K562 (cell line): ENCODE measurements at regions not wholly inside any gene's neighbourhood (a gene's known extent, or its start where the extent isn't known, plus 50 kb on each side); places are given as distances from the start of the nearest gene placed in this dataset.

Experiments
- ATAC-seq: fragments of 200-7000 bp; cut with Tn5 transposase; 3 replicates; pipeline ENCODE4 v1.9.1; 2020; ENCODE audit warnings: moderate library complexity
- BruUV-seq: library from RNA; stranded (reverse); fragments of 400-500 nt; replicated peaks from 2 replicates; lab custom pipeline; 2021; lab: Mats Ljungman, UMichigan
- CTCF ChIA-PET: fragments of 300-600 bp; formaldehyde crosslinking; extraction: SDS; loops from one replicate; lab custom pipeline; 2021; ENCODE audit warnings: low intra/inter-chr PET ratio; lab: Yijun Ruan, JAX
- POLR2A ChIA-PET: fragments of 300-600, 350-650 bp; sonication (Branson Sonifier 250); formaldehyde crosslinking; extraction: SDS; loops from one replicate; lab custom pipeline; 2021; ENCODE audit warnings: antibody characterized with exemption, inconsistent platforms; lab: Yijun Ruan, JAX
- DNase-seq, 4 experiments: peaks; one replicate each; pipeline versions ENCODE4 v3.0.0 to v3.0.0-alpha.2; 2011 to 2018; ENCODE audit warnings: low spot score in 3 of 4, mixed read lengths in 3 of 4; ENCODE audit errors: extremely low read depth in 1 of 4
- FAIRE-seq: peaks from 2 replicates; lab custom pipeline; 2011; peaks lifted over from hg19 to GRCh38; lab: Jason Lieb, UNC
- H2AFZ ChIP-seq: 2 replicates; pipeline ENCODE4 v1.6.0; 2011; ENCODE audit warnings: low read depth, low read length, control low read depth, inconsistent platforms
- H3K27ac ChIP-seq: fragments of 200-600 bp; 3 replicates; pipeline ENCODE4 v1.8.0; 2011; ENCODE audit warnings: low read depth, mild to moderate bottlenecking, control low read depth, inconsistent platforms, low read length, moderate library complexity, mixed read lengths; ENCODE audit errors: extremely low read depth
- H3K27me3 ChIP-seq, 2 experiments: fragments of 300-600 bp in 1 of 2; 2 replicates in 1 of 2; 3 replicates in 1 of 2; pipeline versions ENCODE4 v1.6.0 to v1.8.0; 2011; ENCODE audit warnings: inconsistent platforms in 2 of 2, low read length in 2 of 2, mild to moderate bottlenecking in 1 of 2, mixed read lengths in 1 of 2, moderate library complexity in 1 of 2; ENCODE audit not compliant: control insufficient read depth in 2 of 2, insufficient read depth in 2 of 2
- H3K36me3 ChIP-seq: fragments of 300-600 bp; 3 replicates; pipeline ENCODE4 v1.8.0; 2011; ENCODE audit warnings: mild to moderate bottlenecking, low read length, inconsistent platforms; ENCODE audit not compliant: control insufficient read depth, insufficient read depth
- H3K4me1 ChIP-seq, 2 experiments: fragments of 200-600 bp in 1 of 2; replicated peaks in 1 of 2; 2 replicates in 1 of 2; 3 replicates in 1 of 2; pipeline versions ENCODE4 v1.5.1 to v1.8.0; 2011; ENCODE audit warnings: inconsistent platforms in 2 of 2, low read length in 2 of 2, mild to moderate bottlenecking in 1 of 2, mixed read lengths in 1 of 2, moderate library complexity in 1 of 2; ENCODE audit not compliant: control insufficient read depth in 2 of 2, insufficient read depth in 2 of 2
- H3K4me2 ChIP-seq: 2 replicates; pipeline ENCODE4 v1.6.1; 2011; ENCODE audit warnings: low read length, control low read depth, inconsistent platforms, mixed read lengths; ENCODE audit not compliant: insufficient read depth
- H3K4me3 ChIP-seq: fragments of 200-600 bp; sonication (generic), shearing (Covaris generic); 2 replicates; pipeline ENCODE4 v1.5.1; 2016; ENCODE audit warnings: control low read depth, inconsistent platforms
- H3K79me2 ChIP-seq: fragments of 200-600 bp; 3 replicates; pipeline ENCODE4 v1.8.0; 2011; ENCODE audit warnings: low read length, inconsistent platforms; ENCODE audit not compliant: control insufficient read depth, insufficient read depth
- H3K9ac ChIP-seq, 2 experiments: 2 replicates each; pipeline versions ENCODE4 v1.6.0 to v1.6.1; 2011; ENCODE audit warnings: low read depth in 2 of 2, low read length in 2 of 2, control low read depth in 1 of 2, inconsistent platforms in 1 of 2, mild to moderate bottlenecking in 1 of 2, mixed read lengths in 1 of 2; ENCODE audit not compliant: insufficient read depth in 1 of 2
- H3K9me1 ChIP-seq: one replicate; pipeline ENCODE4 v1.6.0; 2011; ENCODE audit warnings: inconsistent platforms, mild to moderate bottlenecking, low read length, moderate library complexity; ENCODE audit not compliant: control insufficient read depth, insufficient read depth
- H3K9me3 ChIP-seq: replicated peaks from 2 replicates; pipeline ENCODE4 v1.5.1; 2011; ENCODE audit warnings: low read depth, low read length, inconsistent platforms; ENCODE audit not compliant: control insufficient read depth, insufficient read depth
- H4K20me1 ChIP-seq: replicated peaks from 2 replicates; pipeline ENCODE4 v1.6.1; 2011; ENCODE audit warnings: low read length, inconsistent platforms, mixed read lengths; ENCODE audit not compliant: control insufficient read depth, insufficient read depth
- CSDE1 ChIP-seq, 2 experiments: fragments of 450-650 bp; IDR thresholded peaks; 2 replicates each; pipeline ENCODE4 v1.6.1; 2016; ENCODE audit warnings: mild to moderate bottlenecking in 1 of 2
- ETV5 ChIP-seq: sonication (generic); formaldehyde crosslinking; IDR thresholded peaks from 2 replicates; pipeline ENCODE4 v1.4.0; 2020; ENCODE audit warnings: low read depth, mild to moderate bottlenecking, missing genetic modification reagents
- HOXB6 ChIP-seq: fragments of 250-450 bp; sonication (Bioruptor Pico); IDR thresholded peaks from 2 replicates; pipeline ENCODE4 v1.5.1; 2022; ENCODE audit warnings: mild to moderate bottlenecking, borderline replicate concordance
- MEF2A ChIP-seq: IDR thresholded peaks from 2 replicates; pipeline ENCODE4 v1.6.1; 2011; ENCODE audit warnings: low read depth, mild to moderate bottlenecking, low read length, moderate library complexity; ENCODE audit not compliant: control insufficient read depth
- NFATC3 ChIP-seq: fragments of 450-650 bp; IDR thresholded peaks from 2 replicates; pipeline ENCODE4 v1.6.1; 2017; ENCODE audit warnings: mild to moderate bottlenecking
- STAT5A ChIP-seq: IDR thresholded peaks from 2 replicates; pipeline ENCODE4 v1.6.1; 2012; ENCODE audit warnings: low read length, inconsistent platforms, borderline replicate concordance
- ZNF253 ChIP-seq: fragments of 250-450 bp; sonication (Bioruptor Pico); conservative IDR thresholded peaks from 2 replicates; pipeline ENCODE4 v1.6.1; 2021; ENCODE audit warnings: mild to moderate bottlenecking
- ZNF436 ChIP-seq: fragments of 250-450, 450-650 bp; sonication (Bioruptor Pico); formaldehyde crosslinking; IDR thresholded peaks from 2 replicates; pipeline ENCODE4 v1.7.0; 2020; ENCODE audit warnings: mild to moderate bottlenecking
- ZNF76 ChIP-seq: fragments of 250-450 bp; sonication (Bioruptor Pico); IDR thresholded peaks from 2 replicates; pipeline ENCODE4 v1.4.0; 2020; ENCODE audit warnings: mild to moderate bottlenecking, moderate library complexity, borderline replicate concordance
- WGBS: fragments of 100-300 bp; shearing (Covaris generic); methylation state at CpG from one replicate; pipeline ENCODE4 v1.1.6; 2016; ENCODE audit warnings: low coverage, mixed read lengths; ENCODE audit not compliant: insufficient coverage; ENCODE audit errors: missing lambda C conversion rate; 5-methylcytosine and 5-hydroxymethylcytosine counted together
- in situ Hi-C: fragments of 300-500 bp; cut with MboI; formaldehyde crosslinking; loops from 4 replicates; pipeline ENCODE4 v1.15.0; 2018; ENCODE audit warnings: inconsistent platforms, mixed read lengths
- intact Hi-C: fragments of 100-400 bp; cut with micrococcal nuclease; formaldehyde crosslinking; loops from 2 replicates; pipeline ENCODE4 v1.14.2; 2022

GRCh38 chr22:22078329-22078728 lies 95.7 kb upstream of the TOP3B start:
- in situ Hi-C loops, result no loop called here
- H3K79me2 ChIP-seq, result no peaks in the 10 kb centered on the region
- no peak overlapping the region for H3K4me2 ChIP-seq
- ATAC-seq (no peak), FAIRE-seq (no peak)
- H3K4me1 ChIP-seq, result peaks cover 0 to 5% of the 10 kb centered on the region in 2 experiments; a peak in 1 of 5 replicates
- no peak overlapping the region for H3K4me3 ChIP-seq
- H4K20me1 ChIP-seq, result peaks cover 11% of the 10 kb centered on the region; the same call in 1 of the 2 replicates
- no peak overlapping the region for H2AFZ ChIP-seq
- no peak overlapping the region for H3K27ac ChIP-seq
- no peak overlapping the region for H3K9ac ChIP-seq
- CTCF ChIA-PET, result no interaction called here
- peaks cover 4% of the 10 kb centered on the region for H3K9me1 ChIP-seq
- peaks cover 36 to 52% of the 10 kb centered on the region in 2 experiments; a peak in 4 of 5 replicates for H3K27me3 ChIP-seq
- 0% methylated on average over 1 of the region's 1 CpG for WGBS
- no peaks in the 10 kb centered on the region for H3K9me3 ChIP-seq
- no peaks in the 10 kb centered on the region for H3K36me3 ChIP-seq
- TF ChIP-seq ZNF253 (CRISPR knock-in tag) (peak; percentile 55; the same call in 1 of the 2 replicates), ZNF76 (CRISPR knock-in tag) (no peak), ZNF436 (CRISPR knock-in tag) (no peak), STAT5A (no peak), ETV5 (CRISPR knock-in tag) (no peak), NFATC3 (no peak), CSDE1 (IDR thresholded peaks at IDR 0.05) (no peak), HOXB6 (CRISPR knock-in tag) (peak; percentile 59; the same call in 1 of the 2 replicates), MEF2A (no peak)
- TF ChIP-seq, all 486 proteins: peak for 2
- POLR2A ChIA-PET, result no interaction called here
- DNase-seq, result no peak
- BruUV-seq, result no TSS peak
- intact Hi-C loops, result no loop called here
